Activated naive CD4-positive, alpha-beta T cell treated with anti-CD3 and anti-CD28 coated beads, Interleukin-2, amount 50 U/mL, for 72 hours (primary cell): ENCODE measurements at regions not wholly inside any gene's neighbourhood (a gene's known extent, or its start where the extent isn't known, plus 50 kb on each side); places are given as distances from the start of the nearest gene placed in this dataset.

Source experiments
- ATAC-seq, 2 donors: fragments of 150-1000 bp; cut with Tn5 transposase; 2 replicates each; pipeline ENCODE4 v1.10.0; 2021; ENCODE audit warnings: mild to moderate bottlenecking in 2 of 2, moderate library complexity in 2 of 2
- DNase-seq, 2 donors: peaks; one replicate each; pipeline ENCODE4 v3.0.0; 2021 to 2022; ENCODE audit warnings: low spot score in 2 of 2
- H3K27ac Mint-ChIP-seq, 2 donors: one replicate each; pipeline ENCODE4 v1.8.0; 2022; ENCODE audit warnings: mild to moderate bottlenecking in 2 of 2, mixed read lengths in 2 of 2
- H3K36me3 Mint-ChIP-seq, 2 donors: one replicate each; pipeline ENCODE4 v1.8.0; 2022; ENCODE audit warnings: mixed read lengths in 2 of 2
- H3K9me3 Mint-ChIP-seq, 2 donors: one replicate each; pipeline ENCODE4 v1.8.0; 2022; ENCODE audit warnings: mixed read lengths in 2 of 2

- ATAC-seq (no peak), DNase-seq (no peak)
- Mint-ChIP-seq H3K36me3 (peaks cover 7 to 16% of the 10 kb centered on the region in 2 donors), H3K9me3 (peaks cover 14 to 15% of the 10 kb centered on the region in 2 donors), H3K27ac (no peak overlapping the region)
These were observed 78.0 kb upstream of the FCN1 start for GRCh38 chr9:134995792-134996120.

GRCh38 chr9:134996591-134997530, 79.1 kb upstream of the FCN1 start:
- ATAC-seq (no peak), DNase-seq (no peak)
- Mint-ChIP-seq H3K9me3 (peaks cover 14 to 15% of the 10 kb centered on the region in 2 donors), H3K27ac (no peak overlapping the region), H3K36me3 (peaks cover 7 to 20% of the 10 kb centered on the region in 2 donors)

- Mint-ChIP-seq H3K27ac (no peak overlapping the region), H3K9me3 (peaks cover 14 to 15% of the 10 kb centered on the region in 2 donors), H3K36me3 (peaks cover 7 to 20% of the 10 kb centered on the region in 2 donors)
- DNase-seq = no peak
- no peak for ATAC-seq
These were observed 83.0 kb upstream of the FCN1 start for GRCh38 chr9:135000647-135001245.

GRCh38 chr9:135001526-135001925, 83.8 kb upstream of the FCN1 start:
- Mint-ChIP-seq H3K9me3 (peaks cover 14 to 15% of the 10 kb centered on the region in 2 donors), H3K36me3 (peaks cover 7 to 20% of the 10 kb centered on the region in 2 donors)
- DNase-seq = no peak

GRCh38 chr9:135002336-135002735, 84.6 kb upstream of the FCN1 start:
- DNase-seq = no peak
- no peak overlapping the region for H3K27ac Mint-ChIP-seq
- peaks cover 7 to 20% of the 10 kb centered on the region in 2 donors for H3K36me3 Mint-ChIP-seq
- no peak for ATAC-seq
- peaks cover 10 to 15% of the 10 kb centered on the region in 2 donors for H3K9me3 Mint-ChIP-seq

More at GRCh38 chr9:135001526-135001925, 83.8 kb upstream of the FCN1 start:
- ATAC-seq = no peak
- H3K27ac Mint-ChIP-seq = no peak overlapping the region

GRCh38 chr9:135002802-135003201, 84.7 kb upstream of the OLFM1 start:
- peaks cover 10 to 12% of the 10 kb centered on the region in 2 donors for H3K9me3 Mint-ChIP-seq
- DNase-seq = no peak
- peaks cover 7 to 20% of the 10 kb centered on the region in 2 donors for H3K36me3 Mint-ChIP-seq
- ATAC-seq = no peak
- H3K27ac Mint-ChIP-seq = no peak overlapping the region

- H3K9me3 Mint-ChIP-seq = peaks cover 9 to 10% of the 10 kb centered on the region in 2 donors
- DNase-seq (no peak), ATAC-seq (no peak)
- H3K36me3 Mint-ChIP-seq = peaks cover 7% of the 10 kb centered on the region in 2 donors
- H3K27ac Mint-ChIP-seq = no peak overlapping the region
These were observed 82.7 kb upstream of the OLFM1 start for GRCh38 chr9:135004772-135005171.

- ATAC-seq (no peak), DNase-seq (no peak)
- H3K9me3 Mint-ChIP-seq = no peaks in the 10 kb centered on the region
These were observed 80.4 kb upstream of the OLFM1 start for GRCh38 chr9:135006911-135007570.

GRCh38 chr9:135007601-135008000, 79.9 kb upstream of the OLFM1 start:
- Mint-ChIP-seq H3K9me3 (no peaks in the 10 kb centered on the region), H3K36me3 (no peaks in the 10 kb centered on the region), H3K27ac (no peak overlapping the region)
- no peak for DNase-seq
- no peak for ATAC-seq

More at GRCh38 chr9:135006911-135007570, 80.4 kb upstream of the OLFM1 start:
- Mint-ChIP-seq H3K36me3 (no peaks in the 10 kb centered on the region), H3K27ac (peak overlapping the region in 1 of 2 donors; percentile 25)

GRCh38 chr9:135008416-135008815, 79.1 kb upstream of the OLFM1 start:
- Mint-ChIP-seq H3K9me3 (no peaks in the 10 kb centered on the region), H3K27ac (no peak overlapping the region), H3K36me3 (no peaks in the 10 kb centered on the region)
- no peak for ATAC-seq
- no peak for DNase-seq

GRCh38 chr9:135009051-135009560, 78.4 kb upstream of the OLFM1 start:
- Mint-ChIP-seq H3K9me3 (no peaks in the 10 kb centered on the region), H3K27ac (no peak overlapping the region), H3K36me3 (no peaks in the 10 kb centered on the region)
- DNase-seq = no peak
- ATAC-seq = no peak

- no peak overlapping the region for H3K27ac Mint-ChIP-seq
- no peaks in the 10 kb centered on the region for H3K36me3 Mint-ChIP-seq
- DNase-seq (no peak), ATAC-seq (no peak)
- no peaks in the 10 kb centered on the region for H3K9me3 Mint-ChIP-seq
These were observed 77.5 kb upstream of the OLFM1 start for GRCh38 chr9:135009794-135010585.

- ATAC-seq = no peak
- Mint-ChIP-seq H3K9me3 (no peaks in the 10 kb centered on the region), H3K27ac (no peak overlapping the region), H3K36me3 (no peaks in the 10 kb centered on the region)
- no peak for DNase-seq
These were observed 76.9 kb upstream of the OLFM1 start for GRCh38 chr9:135010586-135010860.

- Mint-ChIP-seq H3K9me3 (no peaks in the 10 kb centered on the region), H3K36me3 (no peaks in the 10 kb centered on the region), H3K27ac (no peak overlapping the region)
- DNase-seq (no peak), ATAC-seq (no peak)
These were observed 76.5 kb upstream of the OLFM1 start for GRCh38 chr9:135010921-135011320.

- no peaks in the 10 kb centered on the region for H3K36me3 Mint-ChIP-seq
- DNase-seq = no peak
- H3K27ac Mint-ChIP-seq = no peak overlapping the region
These were observed 75.3 kb upstream of the OLFM1 start for GRCh38 chr9:135012166-135012565.

GRCh38 chr9:135014311-135015010, 73.0 kb upstream of the OLFM1 start:
- Mint-ChIP-seq H3K36me3 (no peaks in the 10 kb centered on the region), H3K27ac (no peak overlapping the region), H3K9me3 (no peaks in the 10 kb centered on the region)
- no peak for DNase-seq
- ATAC-seq = no peak

More at GRCh38 chr9:135012166-135012565, 75.3 kb upstream of the OLFM1 start:
- no peaks in the 10 kb centered on the region for H3K9me3 Mint-ChIP-seq
- ATAC-seq = no peak
